ENCODE measurements at regions not wholly inside any gene's neighbourhood (a gene's known extent, or its start where the extent isn't known, plus 50 kb on each side); places are given as distances from the start of the nearest gene placed in this dataset.
"Not testable (repeated sequence)": the region's sequence is repeated elsewhere in the genome, so short reads cannot be mapped to it uniquely, and the experiment has no call there.

DNA sequence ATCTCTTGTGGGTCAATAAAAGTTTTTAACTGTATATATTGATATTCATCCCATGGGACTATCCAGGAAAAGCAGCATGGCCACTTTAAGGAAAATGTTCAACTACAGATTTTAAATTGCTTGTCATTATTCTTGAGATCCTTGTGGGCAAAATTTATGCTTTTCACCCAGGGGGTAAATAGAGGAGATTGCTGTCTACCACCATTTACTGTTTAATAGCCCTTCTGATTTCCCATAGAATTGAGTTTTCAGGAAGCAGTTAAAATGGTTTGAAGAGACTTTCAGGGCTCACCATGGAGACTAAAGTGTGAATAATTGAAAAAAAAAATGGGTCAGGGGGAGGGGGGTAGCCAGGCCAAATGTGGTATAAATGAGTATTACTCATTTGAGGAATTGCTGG is 901.1 kb upstream of the POT1 start:
- H3K27me3 Mint-ChIP-seq = no peaks in the 10 kb centered on the region
- TF ChIP-seq, protein P1, sequence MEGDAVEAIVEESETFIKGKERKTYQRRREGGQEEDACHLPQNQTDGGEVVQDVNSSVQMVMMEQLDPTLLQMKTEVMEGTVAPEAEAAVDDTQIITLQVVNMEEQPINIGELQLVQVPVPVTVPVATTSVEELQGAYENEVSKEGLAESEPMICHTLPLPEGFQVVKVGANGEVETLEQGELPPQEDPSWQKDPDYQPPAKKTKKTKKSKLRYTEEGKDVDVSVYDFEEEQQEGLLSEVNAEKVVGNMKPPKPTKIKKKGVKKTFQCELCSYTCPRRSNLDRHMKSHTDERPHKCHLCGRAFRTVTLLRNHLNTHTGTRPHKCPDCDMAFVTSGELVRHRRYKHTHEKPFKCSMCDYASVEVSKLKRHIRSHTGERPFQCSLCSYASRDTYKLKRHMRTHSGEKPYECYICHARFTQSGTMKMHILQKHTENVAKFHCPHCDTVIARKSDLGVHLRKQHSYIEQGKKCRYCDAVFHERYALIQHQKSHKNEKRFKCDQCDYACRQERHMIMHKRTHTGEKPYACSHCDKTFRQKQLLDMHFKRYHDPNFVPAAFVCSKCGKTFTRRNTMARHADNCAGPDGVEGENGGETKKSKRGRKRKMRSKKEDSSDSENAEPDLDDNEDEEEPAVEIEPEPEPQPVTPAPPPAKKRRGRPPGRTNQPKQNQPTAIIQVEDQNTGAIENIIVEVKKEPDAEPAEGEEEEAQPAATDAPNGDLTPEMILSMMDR (IDR thresholded peaks at IDR 0.05; ENCODE audit: unreplicated experiment) = no peak
- H3K36me3 Mint-ChIP-seq (ENCODE audit: insufficient read depth) = no peaks in the 10 kb centered on the region
- no peak for DNase-seq (ENCODE audit: low spot score, unreplicated experiment)
- no peak overlapping the region for H3K4me3 Mint-ChIP-seq (ENCODE audit: low read depth)
- no peak overlapping the region for H3K27ac Mint-ChIP-seq
- no peaks in the 10 kb centered on the region for H3K4me1 Mint-ChIP-seq (ENCODE audit: low read depth)
- H3K9me3 Mint-ChIP-seq (ENCODE audit: low read depth) = peaks cover 17% of the 10 kb centered on the region

DNA sequence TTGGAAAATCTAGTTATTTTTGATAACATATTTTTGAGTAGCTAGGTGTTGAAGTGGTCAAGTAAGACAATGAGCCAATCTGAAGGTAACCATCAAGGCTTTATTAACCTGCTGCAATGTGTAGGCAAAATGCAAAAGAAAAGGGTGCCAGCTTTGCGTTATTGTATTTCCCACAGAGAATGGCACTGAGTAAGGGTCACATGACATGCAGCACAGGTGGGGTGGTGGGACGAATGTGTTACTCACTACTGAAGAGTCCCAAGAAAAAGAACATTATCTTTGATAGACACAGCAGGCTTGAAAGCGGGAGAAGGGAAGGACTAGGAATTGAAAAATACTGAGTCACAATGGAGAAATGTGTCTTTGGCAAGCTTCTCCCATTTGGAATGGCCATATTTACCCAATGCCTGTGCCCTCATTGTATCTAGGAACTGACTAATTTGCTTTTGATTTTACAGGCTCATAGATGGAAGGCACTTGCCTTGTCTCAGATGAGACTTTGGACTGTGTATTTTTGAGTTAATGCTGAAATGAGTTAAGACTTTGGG is 898.6 kb upstream of the POT1 start:
- Mint-ChIP-seq H3K27ac (no peak overlapping the region), H3K4me3 (ENCODE audit: low read depth) (no peak overlapping the region)

GRCh38 chr7:125823538-125823937 is 893.9 kb upstream of the POT1 start:
- no peaks in the 10 kb centered on the region for H3K4me1 Mint-ChIP-seq (ENCODE audit: low read depth)
- no peaks in the 10 kb centered on the region for H3K36me3 Mint-ChIP-seq (ENCODE audit: insufficient read depth)
- no peaks in the 10 kb centered on the region for H3K27me3 Mint-ChIP-seq
- TF ChIP-seq, protein P1 (IDR thresholded peaks at IDR 0.05; ENCODE audit: unreplicated experiment) = no peak
- no peaks in the 10 kb centered on the region for H3K9me3 Mint-ChIP-seq (ENCODE audit: low read depth)
- H3K4me3 Mint-ChIP-seq (ENCODE audit: low read depth) = no peak overlapping the region
- no peak overlapping the region for H3K27ac Mint-ChIP-seq
- DNase-seq (ENCODE audit: low spot score, unreplicated experiment) = no peak

More for the DNA sequence above, 898.6 kb upstream of the POT1 start:
- TF ChIP-seq, protein P1 (IDR thresholded peaks at IDR 0.05; ENCODE audit: unreplicated experiment) = no peak
- no peak for DNase-seq (ENCODE audit: low spot score, unreplicated experiment)
- peaks cover 13% of the 10 kb centered on the region for H3K9me3 Mint-ChIP-seq (ENCODE audit: low read depth)
- H3K36me3 Mint-ChIP-seq (ENCODE audit: insufficient read depth) = no peaks in the 10 kb centered on the region
- no peaks in the 10 kb centered on the region for H3K27me3 Mint-ChIP-seq
- H3K4me1 Mint-ChIP-seq (ENCODE audit: low read depth) = no peaks in the 10 kb centered on the region

DNA sequence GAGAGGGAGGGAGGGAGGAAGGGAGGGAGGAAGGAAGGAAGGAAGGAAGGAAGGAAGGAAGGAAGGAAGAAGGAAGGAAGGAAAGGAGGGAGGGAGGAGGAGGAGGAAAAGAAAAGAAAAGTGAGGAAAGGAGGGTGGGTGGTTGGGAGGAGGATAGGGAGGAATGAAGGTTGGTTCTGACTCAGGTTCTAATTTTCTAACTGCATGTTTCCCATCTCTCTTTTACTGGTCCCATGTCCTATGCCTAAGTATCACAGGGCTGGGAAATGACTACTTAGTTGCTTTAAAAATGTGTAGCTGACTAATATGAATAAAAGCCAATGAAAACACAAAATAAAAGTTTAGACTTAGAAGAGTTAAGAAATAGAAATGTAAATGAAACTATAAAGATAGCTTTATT is 890.9 kb upstream of the POT1 start:
- Mint-ChIP-seq H3K4me1 (ENCODE audit: low read depth) (no peaks in the 10 kb centered on the region), H3K27ac (no peak overlapping the region), H3K9me3 (ENCODE audit: low read depth) (no peaks in the 10 kb centered on the region), H3K4me3 (ENCODE audit: low read depth) (no peak overlapping the region), H3K27me3 (no peaks in the 10 kb centered on the region), H3K36me3 (ENCODE audit: insufficient read depth) (no peaks in the 10 kb centered on the region)
- no peak for DNase-seq (ENCODE audit: low spot score, unreplicated experiment)
- TF ChIP-seq, protein P1 (IDR thresholded peaks at IDR 0.05; ENCODE audit: unreplicated experiment) = no peak

- no peaks in the 10 kb centered on the region for H3K36me3 Mint-ChIP-seq (ENCODE audit: insufficient read depth)
- H3K4me3 Mint-ChIP-seq (ENCODE audit: low read depth) = no peak overlapping the region
- TF ChIP-seq, protein P1 (IDR thresholded peaks at IDR 0.05; ENCODE audit: unreplicated experiment) = no peak
- H3K9me3 Mint-ChIP-seq (ENCODE audit: low read depth) = no peaks in the 10 kb centered on the region
- no peaks in the 10 kb centered on the region for H3K4me1 Mint-ChIP-seq (ENCODE audit: low read depth)
- no peak for DNase-seq (ENCODE audit: low spot score, unreplicated experiment)
- no peaks in the 10 kb centered on the region for H3K27me3 Mint-ChIP-seq
- H3K27ac Mint-ChIP-seq = no peak overlapping the region
Measured at GRCh38 chr7:125814100-125814499, 884.5 kb upstream of the POT1 start.

DNA sequence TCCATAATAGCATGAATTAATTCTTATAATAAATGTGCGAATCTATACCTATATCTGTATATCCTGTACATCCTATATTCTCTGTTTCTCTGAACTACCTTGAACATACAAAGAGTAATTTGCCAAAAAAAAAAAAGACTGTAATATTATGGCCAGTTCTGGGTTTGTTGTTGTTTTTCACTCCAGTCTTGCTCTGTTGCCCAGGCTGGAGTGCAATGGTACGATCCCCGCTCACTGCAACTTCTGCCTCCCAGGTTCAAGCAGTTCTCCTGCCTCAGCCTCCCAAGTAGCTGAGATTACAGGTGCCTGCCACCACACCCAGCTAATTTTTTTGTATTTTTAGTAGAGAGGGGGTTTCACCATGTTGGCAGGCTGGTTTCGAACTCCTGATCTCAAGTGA is 876.9 kb upstream of the POT1 start:
- not testable (repeated sequence) for H3K27me3 Mint-ChIP-seq; DNase-seq (ENCODE audit: low spot score, unreplicated experiment); H3K36me3 Mint-ChIP-seq (ENCODE audit: insufficient read depth); H3K4me1 Mint-ChIP-seq (ENCODE audit: low read depth); H3K9me3 Mint-ChIP-seq (ENCODE audit: low read depth); H3K27ac Mint-ChIP-seq; H3K4me3 Mint-ChIP-seq (ENCODE audit: low read depth)

Data from progenitor cell of endocrine pancreas (in vitro differentiated cells).